ENCODE measurements at regions not wholly inside any gene's neighbourhood (a gene's known extent, or its start where the extent isn't known, plus 50 kb on each side); places are given as distances from the start of the nearest gene placed in this dataset.

DNA sequence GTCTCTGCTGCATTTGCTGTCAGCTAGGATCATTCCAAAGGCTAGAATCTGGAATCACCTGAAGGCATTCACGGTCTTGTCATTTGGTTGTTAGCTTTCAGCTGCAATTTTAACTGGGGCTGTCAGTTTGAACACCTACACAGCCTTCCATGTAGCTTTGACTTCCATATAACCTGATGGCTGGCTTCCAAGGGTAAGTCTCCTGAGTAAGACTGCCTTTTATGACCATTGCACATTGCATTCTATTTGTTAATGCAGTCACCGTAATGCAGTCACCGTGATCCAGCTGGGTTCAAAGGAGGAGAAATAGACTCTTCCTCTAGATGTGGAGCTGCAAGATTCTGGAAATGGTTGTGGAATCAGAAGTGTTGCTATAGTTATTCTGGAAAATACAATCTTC is 1284.2 kb downstream of the ADGRL3 start:
- TF ChIP-seq POLR2AphosphoS5 (IDR thresholded peaks at IDR 0.05; ENCODE audit: low read depth, low read length) (no peak), POLR2A (IDR thresholded peaks at IDR 0.05; ENCODE audit: low read depth, low read length) (no peak), TAF1 (IDR thresholded peaks at IDR 0.05; ENCODE audit: borderline replicate concordance, low read depth, low read length) (no peak)
